DMS153 treated with DMSO at 0.1 percent for 48 hours (cell line): ENCODE measurements at regions not wholly inside any gene's neighbourhood (a gene's known extent, or its start where the extent isn't known, plus 50 kb on each side); places are given as distances from the start of the nearest gene placed in this dataset.

Source experiments
- DNase-seq: peaks from one replicate; lab custom pipeline; 2025; ENCODE audit not compliant: unreplicated experiment; lab: John Stamatoyannopoulos, UW

- no peak for DNase-seq
These were observed 248.0 kb downstream of the DRD1 start for GRCh38 chr5:175195698-175196656.

GRCh38 chr5:175181331-175181730 lies 262.7 kb downstream of the DRD1 start:
- no peak for DNase-seq

- no peak for DNase-seq
These were observed 273.1 kb downstream of the DRD1 start for GRCh38 chr5:175170899-175171298.

- DNase-seq, result no peak
These were observed 275.0 kb downstream of the DRD1 start for GRCh38 chr5:175168882-175169507.

- no peak for DNase-seq
These were observed 278.0 kb downstream of the DRD1 start for GRCh38 chr5:175166026-175166425.

- no peak for DNase-seq
These were observed 280.3 kb downstream of the DRD1 start for GRCh38 chr5:175163586-175164275.

GRCh38 chr5:175162036-175162435 lies 281.9 kb downstream of the DRD1 start:
- DNase-seq, result no peak

GRCh38 chr5:175159956-175160355 lies 284.0 kb downstream of the DRD1 start:
- DNase-seq, result no peak

- DNase-seq, result no peak
These were observed 295.3 kb downstream of the DRD1 start for GRCh38 chr5:175148636-175149172.

- no peak for DNase-seq
These were observed 297.2 kb downstream of the DRD1 start for GRCh38 chr5:175146733-175147132.

GRCh38 chr5:175141421-175141820 lies 302.6 kb downstream of the DRD1 start:
- no peak for DNase-seq

- DNase-seq, result no peak
These were observed 310.8 kb downstream of the DRD1 start for GRCh38 chr5:175133185-175133584.

- DNase-seq, result no peak
These were observed 312.6 kb downstream of the DRD1 start for GRCh38 chr5:175131432-175131831.

GRCh38 chr5:175129619-175130018 lies 314.4 kb downstream of the DRD1 start:
- DNase-seq, result no peak

- DNase-seq, result no peak
These were observed 314.9 kb downstream of the DRD1 start for GRCh38 chr5:175129121-175129520.

- no peak for DNase-seq
These were observed 319.2 kb downstream of the DRD1 start for GRCh38 chr5:175124821-175125220.

GRCh38 chr5:175124251-175124813 lies 319.6 kb downstream of the DRD1 start:
- DNase-seq, result no peak

GRCh38 chr5:175123542-175123941 lies 320.4 kb downstream of the DRD1 start:
- DNase-seq, result no peak

GRCh38 chr5:175121457-175121856 lies 322.5 kb downstream of the DRD1 start:
- DNase-seq, result no peak

GRCh38 chr5:175120412-175120811 lies 323.6 kb downstream of the DRD1 start:
- no peak for DNase-seq

- DNase-seq, result no peak
These were observed 325.2 kb downstream of the DRD1 start for GRCh38 chr5:175118700-175119309.
